H9 (cell line): ENCODE measurements at regions not wholly inside any gene's neighbourhood (a gene's known extent, or its start where the extent isn't known, plus 50 kb on each side); places are given as distances from the start of the nearest gene placed in this dataset.

Experiments used
- DNase-seq: peaks from one replicate; pipeline ENCODE4 v3.0.0-alpha.2; 2017
- H2AFZ ChIP-seq: one replicate; pipeline ENCODE4 v1.6.1; 2013; ENCODE audit warnings: mild to moderate bottlenecking, low read length, control low read depth, moderate library complexity
- H2AK5ac ChIP-seq: 2 replicates; pipeline ENCODE4 v1.6.1; 2013; ENCODE audit warnings: low read length, control low read depth, mixed read lengths; ENCODE audit not compliant: insufficient read length
- H2BK120ac ChIP-seq: one replicate; pipeline ENCODE4 v1.6.1; 2013; ENCODE audit warnings: low read depth, mild to moderate bottlenecking, low read length, control low read depth, inconsistent platforms; ENCODE audit not compliant: poor library complexity, severe bottlenecking
- H2BK12ac ChIP-seq: 2 replicates; pipeline ENCODE4 v1.6.1; 2013; ENCODE audit warnings: low read length, control low read depth, mixed read lengths, low read depth; ENCODE audit not compliant: insufficient read length
- H2BK15ac ChIP-seq: 2 replicates; pipeline ENCODE4 v1.6.1; 2013; ENCODE audit warnings: low read depth, low read length, control low read depth
- H2BK20ac ChIP-seq: one replicate; pipeline ENCODE4 v1.6.1; 2013; ENCODE audit warnings: low read depth, mild to moderate bottlenecking, low read length, control low read depth, inconsistent platforms; ENCODE audit not compliant: poor library complexity, severe bottlenecking
- H2BK5ac ChIP-seq: 2 replicates; pipeline ENCODE4 v1.6.1; 2013; ENCODE audit warnings: low read length, control low read depth, mixed read lengths; ENCODE audit not compliant: insufficient read length
- H3K14ac ChIP-seq: 2 replicates; pipeline ENCODE4 v1.6.1; 2013; ENCODE audit warnings: low read length, control low read depth; ENCODE audit not compliant: insufficient read depth
- H3K18ac ChIP-seq: 2 replicates; pipeline ENCODE4 v1.6.1; 2013; ENCODE audit warnings: low read depth, mild to moderate bottlenecking, mixed read lengths, low read length, control low read depth; ENCODE audit not compliant: insufficient read length
- H3K23ac ChIP-seq: 2 replicates; pipeline ENCODE4 v1.6.1; 2013; ENCODE audit warnings: low read length, control low read depth, mixed read lengths, low read depth; ENCODE audit not compliant: insufficient read length
- H3K23me2 ChIP-seq: 2 replicates; pipeline ENCODE4 v1.6.1; 2013; ENCODE audit warnings: low read depth, mild to moderate bottlenecking, mixed read lengths, low read length, control low read depth; ENCODE audit not compliant: insufficient read length, poor library complexity, severe bottlenecking
- H3K27ac ChIP-seq: 2 replicates; pipeline ENCODE4 v1.5.1; 2013; ENCODE audit warnings: low read length, control low read depth, mixed read lengths, low read depth; ENCODE audit not compliant: insufficient read length
- H3K27me3 ChIP-seq: 2 replicates; pipeline ENCODE4 v1.6.1; 2013; ENCODE audit warnings: low read length, control low read depth, inconsistent platforms; ENCODE audit not compliant: insufficient read depth
- H3K4ac ChIP-seq: 2 replicates; pipeline ENCODE4 v1.6.1; 2013; ENCODE audit warnings: low read depth, mild to moderate bottlenecking, control low read depth, inconsistent platforms, low read length, moderate library complexity
- H3K4me1 ChIP-seq: 2 replicates; pipeline ENCODE4 v1.6.1; 2013; ENCODE audit warnings: low read length, control low read depth, inconsistent platforms; ENCODE audit not compliant: insufficient read depth
- H3K4me2 ChIP-seq: 2 replicates; pipeline ENCODE4 v1.6.1; 2013; ENCODE audit warnings: low read length, control low read depth, mixed read lengths; ENCODE audit not compliant: insufficient read length, insufficient read depth
- H3K56ac ChIP-seq: 2 replicates; pipeline ENCODE4 v1.6.1; 2013; ENCODE audit warnings: low read depth, mild to moderate bottlenecking, mixed read lengths, low read length, control low read depth; ENCODE audit not compliant: insufficient read length
- H3K79me1 ChIP-seq: 2 replicates; pipeline ENCODE4 v1.6.1; 2013; ENCODE audit warnings: low read depth, mild to moderate bottlenecking, moderate library complexity, low read length, control low read depth, inconsistent platforms; ENCODE audit not compliant: insufficient read depth, poor library complexity, severe bottlenecking
- H3K79me2 ChIP-seq: 2 replicates; pipeline ENCODE4 v1.6.1; 2013; ENCODE audit warnings: low read length, control low read depth, inconsistent platforms; ENCODE audit not compliant: insufficient read depth
- H3K9ac ChIP-seq: 2 replicates; pipeline ENCODE4 v1.6.1; 2013; ENCODE audit warnings: low read length, control low read depth, mixed read lengths; ENCODE audit not compliant: insufficient read length; ENCODE audit errors: extremely low read depth
- H3K9me3 ChIP-seq: one replicate; pipeline ENCODE4 v1.6.1; 2013; ENCODE audit warnings: low read depth, low read length, inconsistent platforms; ENCODE audit not compliant: control insufficient read depth
- H3T11ph ChIP-seq: one replicate; pipeline ENCODE4 v1.6.1; 2013; ENCODE audit warnings: mild to moderate bottlenecking, low read length, control low read depth, inconsistent platforms
- H4K20me1 ChIP-seq: one replicate; pipeline ENCODE4 v1.6.1; 2013; ENCODE audit not compliant: control insufficient read depth, insufficient read length, insufficient read depth
- H4K5ac ChIP-seq: 2 replicates; pipeline ENCODE4 v1.6.1; 2013; ENCODE audit warnings: low read depth, mild to moderate bottlenecking, mixed read lengths, low read length, control low read depth; ENCODE audit not compliant: insufficient read length
- H4K8ac ChIP-seq: replicated peaks from 2 replicates; pipeline ENCODE4 v1.6.1; 2013; ENCODE audit warnings: low read length, control low read depth, mixed read lengths, low read depth; ENCODE audit not compliant: insufficient read length
- H4K91ac ChIP-seq: 2 replicates; pipeline ENCODE4 v1.6.1; 2013; ENCODE audit warnings: low read depth, mild to moderate bottlenecking, moderate library complexity, mixed read lengths, low read length, control low read depth; ENCODE audit not compliant: insufficient read length
- H3K27ac Mint-ChIP-seq, 3 experiments: 2 replicates in 2 of 3; 3 replicates in 1 of 3; pipeline ENCODE4 v1.8.0; 2020 to 2021; ENCODE audit warnings: mixed read lengths in 3 of 3, mild to moderate bottlenecking in 1 of 3, moderate library complexity in 1 of 3
- H3K27me3 Mint-ChIP-seq: 2 replicates; pipeline ENCODE4 v1.8.0; 2021; ENCODE audit warnings: low read depth, mild to moderate bottlenecking, moderate library complexity, mixed read lengths
- H3K36me3 Mint-ChIP-seq, 3 experiments: 2 replicates in 2 of 3; 3 replicates in 1 of 3; pipeline ENCODE4 v1.8.0; 2020 to 2021; ENCODE audit warnings: low read depth in 3 of 3, mixed read lengths in 3 of 3; ENCODE audit not compliant: insufficient read depth in 1 of 3
- H3K4me1 Mint-ChIP-seq, 2 experiments: 2 replicates each; pipeline ENCODE4 v1.8.0; 2020; ENCODE audit warnings: mixed read lengths in 2 of 2
- H3K4me3 Mint-ChIP-seq, 2 experiments: 2 replicates in 1 of 2; 3 replicates in 1 of 2; pipeline ENCODE4 v1.8.0; 2020 to 2021; ENCODE audit warnings: mild to moderate bottlenecking in 2 of 2, mixed read lengths in 2 of 2, moderate library complexity in 1 of 2
- H3K9me3 Mint-ChIP-seq, 2 experiments: 2 replicates in 1 of 2; 3 replicates in 1 of 2; pipeline ENCODE4 v1.8.0; 2020; ENCODE audit warnings: mild to moderate bottlenecking in 2 of 2, mixed read lengths in 2 of 2, moderate library complexity in 1 of 2
- WGBS: extraction: QIAGEN DNeasy Blood & Tissue Kit; methylation state at CpG from one replicate; pipeline ENCODE4 v1.1.7; 2013; ENCODE audit warnings: missing lambda C conversion rate, low lambda C conversion rate, mixed read lengths; ENCODE audit not compliant: insufficient read length; ENCODE audit errors: extremely low coverage; 5-methylcytosine and 5-hydroxymethylcytosine counted together
- TF ChIP-seq, protein P1 (sequence below): fragments of 200-600 bp; sonication (generic); conservative IDR thresholded peaks from 3 replicates; pipeline ENCODE4 v1.8.0; 2021; ENCODE audit warnings: antibody characterized with exemption, mild to moderate bottlenecking

DNA sequence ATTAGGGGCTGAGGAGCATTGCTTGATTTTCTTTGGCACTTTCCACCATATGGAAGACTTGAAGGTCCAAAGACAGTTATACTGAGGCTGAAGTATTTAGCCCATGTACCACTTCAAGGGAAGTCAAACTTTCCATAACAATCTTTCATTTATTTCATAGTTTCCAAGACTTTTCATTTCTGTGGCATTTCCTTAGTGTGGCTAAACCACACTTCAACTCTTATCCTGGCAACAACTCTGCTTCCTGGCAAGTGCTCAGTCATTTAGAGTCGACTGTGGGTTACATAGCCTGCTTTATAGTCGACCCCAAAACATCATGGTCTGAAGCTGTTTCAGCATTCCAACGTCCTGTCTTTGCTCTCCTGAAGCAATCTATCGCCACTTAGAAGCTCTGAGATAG is 343.0 kb upstream of the SEMA3D start:
- DNase-seq: no peak
- H3K27ac Mint-ChIP-seq: no peak overlapping the region; a peak in 1 of 7 replicates
- no peak overlapping the region for H2AFZ ChIP-seq

More for the DNA sequence above, 343.0 kb upstream of the SEMA3D start:
- H3K4me1 ChIP-seq: no peaks in the 10 kb centered on the region
- no peak overlapping the region for H2BK15ac ChIP-seq
- Mint-ChIP-seq H3K4me3 (no peak overlapping the region), H3K36me3 (no peaks in the 10 kb centered on the region), H3K9me3 (no peaks in the 10 kb centered on the region), H3K4me1 (no peaks in the 10 kb centered on the region), H3K27me3 (no peaks in the 10 kb centered on the region)
- no peaks in the 10 kb centered on the region for H3K79me1 ChIP-seq
- H3K23me2 ChIP-seq: no peaks in the 10 kb centered on the region
- no peak overlapping the region for H2BK20ac ChIP-seq
- H2BK12ac ChIP-seq: no peak overlapping the region
- WGBS: no CpG with 5 or more reads among the region's 4 CpGs
- H3K4ac ChIP-seq: no peak overlapping the region
- no peak overlapping the region for H2AK5ac ChIP-seq
- no peak overlapping the region for H4K5ac ChIP-seq
- H3K23ac ChIP-seq: no peak overlapping the region
- H3K9me3 ChIP-seq: no peaks in the 10 kb centered on the region
- H4K20me1 ChIP-seq: no peaks in the 10 kb centered on the region
- no peak overlapping the region for H2BK120ac ChIP-seq
- no peak overlapping the region for H3K4me2 ChIP-seq
- H3T11ph ChIP-seq: no peak overlapping the region
- H4K8ac ChIP-seq: no peak overlapping the region
- H3K56ac ChIP-seq: no peak overlapping the region
- H3K9ac ChIP-seq: no peak overlapping the region
- TF ChIP-seq, protein P1, sequence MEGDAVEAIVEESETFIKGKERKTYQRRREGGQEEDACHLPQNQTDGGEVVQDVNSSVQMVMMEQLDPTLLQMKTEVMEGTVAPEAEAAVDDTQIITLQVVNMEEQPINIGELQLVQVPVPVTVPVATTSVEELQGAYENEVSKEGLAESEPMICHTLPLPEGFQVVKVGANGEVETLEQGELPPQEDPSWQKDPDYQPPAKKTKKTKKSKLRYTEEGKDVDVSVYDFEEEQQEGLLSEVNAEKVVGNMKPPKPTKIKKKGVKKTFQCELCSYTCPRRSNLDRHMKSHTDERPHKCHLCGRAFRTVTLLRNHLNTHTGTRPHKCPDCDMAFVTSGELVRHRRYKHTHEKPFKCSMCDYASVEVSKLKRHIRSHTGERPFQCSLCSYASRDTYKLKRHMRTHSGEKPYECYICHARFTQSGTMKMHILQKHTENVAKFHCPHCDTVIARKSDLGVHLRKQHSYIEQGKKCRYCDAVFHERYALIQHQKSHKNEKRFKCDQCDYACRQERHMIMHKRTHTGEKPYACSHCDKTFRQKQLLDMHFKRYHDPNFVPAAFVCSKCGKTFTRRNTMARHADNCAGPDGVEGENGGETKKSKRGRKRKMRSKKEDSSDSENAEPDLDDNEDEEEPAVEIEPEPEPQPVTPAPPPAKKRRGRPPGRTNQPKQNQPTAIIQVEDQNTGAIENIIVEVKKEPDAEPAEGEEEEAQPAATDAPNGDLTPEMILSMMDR: no peak
- H3K14ac ChIP-seq: no peak overlapping the region
- H3K27ac ChIP-seq: no peak overlapping the region
- no peak overlapping the region for H2BK5ac ChIP-seq
- H3K27me3 ChIP-seq: no peaks in the 10 kb centered on the region
- no peak overlapping the region for H4K91ac ChIP-seq
- no peak overlapping the region for H3K18ac ChIP-seq
- no peaks in the 10 kb centered on the region for H3K79me2 ChIP-seq
